NCI-H1436 (cell line): ENCODE measurements at regions not wholly inside any gene's neighbourhood (a gene's known extent, or its start where the extent isn't known, plus 50 kb on each side); places are given as distances from the start of the nearest gene placed in this dataset.
A peak's percentile ranks its signal among the peaks of the same experiment; 100 is the strongest.
"Not testable (repeated sequence)": the region's sequence is repeated elsewhere in the genome, so short reads cannot be mapped to it uniquely, and the experiment has no call there.

ENCODE experiments used
- DNase-seq: peaks from one replicate; lab custom pipeline; 2025; lab: John Stamatoyannopoulos, UW

- DNase-seq, result no peak
Measured at GRCh38 chr6:27854421-27854820, 57.8 kb downstream of the OR2B2 start.

- DNase-seq, result no peak
Measured at GRCh38 chr6:27851440-27851839, 60.8 kb downstream of the OR2B2 start.

- DNase-seq, result not testable (repeated sequence)
Measured at GRCh38 chr6:27849001-27849400, 63.2 kb downstream of the OR2B2 start.

GRCh38 chr6:27847706-27848105 lies 64.5 kb downstream of the OR2B2 start:
- no peak for DNase-seq

GRCh38 chr6:27840572-27840971 lies 71.6 kb downstream of the OR2B2 start:
- DNase-seq, result no peak

GRCh38 chr6:27839626-27840475 lies 72.3 kb downstream of the OR2B2 start:
- no peak for DNase-seq

GRCh38 chr6:27838945-27839625 lies 73.1 kb downstream of the OR2B2 start:
- no peak for DNase-seq

GRCh38 chr6:27838058-27838944 lies 73.9 kb downstream of the OR2B2 start:
- peak; percentile 98 for DNase-seq

- DNase-seq, result peak; percentile 38
Measured at GRCh38 chr6:27837625-27838057, 74.6 kb downstream of the OR2B2 start.

GRCh38 chr6:27836783-27837624 lies 75.2 kb downstream of the OR2B2 start:
- DNase-seq, result peak; percentile 85

- DNase-seq, result no peak
Measured at GRCh38 chr6:27836141-27836782, 75.9 kb downstream of the OR2B2 start.

GRCh38 chr6:27834879-27835549 lies 77.2 kb downstream of the OR2B2 start:
- DNase-seq, result no peak

GRCh38 chr6:27834384-27834783 lies 77.8 kb downstream of the OR2B2 start:
- DNase-seq, result no peak

- DNase-seq, result peak; percentile 70
Measured at GRCh38 chr6:27831434-27832081, 80.6 kb downstream of the OR2B2 start.

GRCh38 chr6:27830600-27831433 lies 81.4 kb downstream of the OR2B2 start:
- not testable (repeated sequence) for DNase-seq

- no peak for DNase-seq
Measured at GRCh38 chr6:27830212-27830599, 82.0 kb downstream of the OR2B2 start.

GRCh38 chr6:27829453-27830211 lies 82.6 kb downstream of the OR2B2 start:
- no peak for DNase-seq

GRCh38 chr6:27827477-27827876 lies 84.7 kb downstream of the OR2B2 start:
- not testable (repeated sequence) for DNase-seq
